K562 (cell line): ENCODE measurements at regions not wholly inside any gene's neighbourhood (a gene's known extent, or its start where the extent isn't known, plus 50 kb on each side); places are given as distances from the start of the nearest gene placed in this dataset.

Source experiments
- ATAC-seq: fragments of 200-7000 bp; cut with Tn5 transposase; 3 replicates; pipeline ENCODE4 v1.9.1; 2020; ENCODE audit warnings: moderate library complexity
- BruUV-seq: library from RNA; stranded (reverse); fragments of 400-500 nt; replicated peaks from 2 replicates; lab custom pipeline; 2021; lab: Mats Ljungman, UMichigan
- CTCF ChIA-PET: fragments of 300-600 bp; formaldehyde crosslinking; extraction: SDS; loops from one replicate; lab custom pipeline; 2021; ENCODE audit warnings: low intra/inter-chr PET ratio; lab: Yijun Ruan, JAX
- POLR2A ChIA-PET: fragments of 300-600, 350-650 bp; sonication (Branson Sonifier 250); formaldehyde crosslinking; extraction: SDS; loops from one replicate; lab custom pipeline; 2021; ENCODE audit warnings: antibody characterized with exemption, inconsistent platforms; lab: Yijun Ruan, JAX
- DNase-seq, 4 experiments: peaks; one replicate each; pipeline versions ENCODE4 v3.0.0 to v3.0.0-alpha.2; 2011 to 2018; ENCODE audit warnings: low spot score in 3 of 4, mixed read lengths in 3 of 4; ENCODE audit errors: extremely low read depth in 1 of 4
- FAIRE-seq: peaks from 2 replicates; lab custom pipeline; 2011; peaks lifted over from hg19 to GRCh38; lab: Jason Lieb, UNC
- H2AFZ ChIP-seq: 2 replicates; pipeline ENCODE4 v1.6.0; 2011; ENCODE audit warnings: low read depth, low read length, control low read depth, inconsistent platforms
- H3K27ac ChIP-seq: fragments of 200-600 bp; 3 replicates; pipeline ENCODE4 v1.8.0; 2011; ENCODE audit warnings: low read depth, mild to moderate bottlenecking, control low read depth, inconsistent platforms, low read length, moderate library complexity, mixed read lengths; ENCODE audit errors: extremely low read depth
- H3K27me3 ChIP-seq, 2 experiments: fragments of 300-600 bp in 1 of 2; 2 replicates in 1 of 2; 3 replicates in 1 of 2; pipeline versions ENCODE4 v1.6.0 to v1.8.0; 2011; ENCODE audit warnings: inconsistent platforms in 2 of 2, low read length in 2 of 2, mild to moderate bottlenecking in 1 of 2, mixed read lengths in 1 of 2, moderate library complexity in 1 of 2; ENCODE audit not compliant: control insufficient read depth in 2 of 2, insufficient read depth in 2 of 2
- H3K36me3 ChIP-seq: fragments of 300-600 bp; 3 replicates; pipeline ENCODE4 v1.8.0; 2011; ENCODE audit warnings: mild to moderate bottlenecking, low read length, inconsistent platforms; ENCODE audit not compliant: control insufficient read depth, insufficient read depth
- H3K4me1 ChIP-seq, 2 experiments: fragments of 200-600 bp in 1 of 2; replicated peaks in 1 of 2; 2 replicates in 1 of 2; 3 replicates in 1 of 2; pipeline versions ENCODE4 v1.5.1 to v1.8.0; 2011; ENCODE audit warnings: inconsistent platforms in 2 of 2, low read length in 2 of 2, mild to moderate bottlenecking in 1 of 2, mixed read lengths in 1 of 2, moderate library complexity in 1 of 2; ENCODE audit not compliant: control insufficient read depth in 2 of 2, insufficient read depth in 2 of 2
- H3K4me2 ChIP-seq: 2 replicates; pipeline ENCODE4 v1.6.1; 2011; ENCODE audit warnings: low read length, control low read depth, inconsistent platforms, mixed read lengths; ENCODE audit not compliant: insufficient read depth
- H3K4me3 ChIP-seq: fragments of 200-600 bp; sonication (generic), shearing (Covaris generic); 2 replicates; pipeline ENCODE4 v1.5.1; 2016; ENCODE audit warnings: control low read depth, inconsistent platforms
- H3K79me2 ChIP-seq: fragments of 200-600 bp; 3 replicates; pipeline ENCODE4 v1.8.0; 2011; ENCODE audit warnings: low read length, inconsistent platforms; ENCODE audit not compliant: control insufficient read depth, insufficient read depth
- H3K9ac ChIP-seq, 2 experiments: 2 replicates each; pipeline versions ENCODE4 v1.6.0 to v1.6.1; 2011; ENCODE audit warnings: low read depth in 2 of 2, low read length in 2 of 2, control low read depth in 1 of 2, inconsistent platforms in 1 of 2, mild to moderate bottlenecking in 1 of 2, mixed read lengths in 1 of 2; ENCODE audit not compliant: insufficient read depth in 1 of 2
- H3K9me1 ChIP-seq: one replicate; pipeline ENCODE4 v1.6.0; 2011; ENCODE audit warnings: inconsistent platforms, mild to moderate bottlenecking, low read length, moderate library complexity; ENCODE audit not compliant: control insufficient read depth, insufficient read depth
- H3K9me3 ChIP-seq: replicated peaks from 2 replicates; pipeline ENCODE4 v1.5.1; 2011; ENCODE audit warnings: low read depth, low read length, inconsistent platforms; ENCODE audit not compliant: control insufficient read depth, insufficient read depth
- H4K20me1 ChIP-seq: replicated peaks from 2 replicates; pipeline ENCODE4 v1.6.1; 2011; ENCODE audit warnings: low read length, inconsistent platforms, mixed read lengths; ENCODE audit not compliant: control insufficient read depth, insufficient read depth
- ADNP ChIP-seq: fragments of 200-800 bp; sonication (Bioruptor generic); IDR thresholded peaks from 2 replicates; pipeline ENCODE4 v1.6.1; 2016; ENCODE audit warnings: missing genetic modification characterization, missing compliant biosample characterization
- DMBX1 ChIP-seq: fragments of 250-450 bp; sonication (Bioruptor Pico); IDR thresholded peaks from 2 replicates; pipeline ENCODE4 v1.8.0; 2022; ENCODE audit warnings: inconsistent platforms, mild to moderate bottlenecking, moderate library complexity, borderline replicate concordance
- ELF4 ChIP-seq: fragments of 450-650 bp; formaldehyde crosslinking; IDR thresholded peaks from 2 replicates; pipeline ENCODE4 v1.4.0; 2022; ENCODE audit warnings: missing genetic modification characterization
- GABPA ChIP-seq: fragments of 200-800 bp; sonication (Bioruptor generic); conservative IDR thresholded peaks from 2 replicates; pipeline ENCODE4 v1.6.1; 2016; ENCODE audit warnings: low read depth, missing genetic modification characterization, missing compliant biosample characterization
- MITF ChIP-seq: IDR thresholded peaks from 2 replicates; pipeline ENCODE4 v1.6.1; 2014; ENCODE audit warnings: antibody characterized with exemption
- NONO ChIP-seq, 2 experiments: fragments of 200-400 bp in 1 of 2; fragments of 450-650 bp in 1 of 2; formaldehyde crosslinking in 1 of 2; IDR thresholded peaks; 2 replicates each; pipeline ENCODE4 v1.6.1; 2017; ENCODE audit warnings: low read depth in 2 of 2, mild to moderate bottlenecking in 2 of 2, moderate library complexity in 2 of 2, low read length in 1 of 2
- PHF20 ChIP-seq: fragments of 450-650 bp; IDR thresholded peaks from 2 replicates; pipeline ENCODE4 v1.6.1; 2018; ENCODE audit not compliant: partially characterized antibody
- PHF8 ChIP-seq: fragments of 200-600 bp; sonication (generic); IDR thresholded peaks from 2 replicates; pipeline ENCODE4 v1.6.1; 2012; ENCODE audit warnings: mixed run types, mild to moderate bottlenecking, inconsistent platforms, low read length, moderate library complexity, borderline replicate concordance
- PURB ChIP-seq: sonication (generic); formaldehyde crosslinking; IDR thresholded peaks from 2 replicates; pipeline ENCODE4 v1.9.0; 2021; ENCODE audit warnings: low read depth, mild to moderate bottlenecking, missing genetic modification reagents
- XRCC4 ChIP-seq: IDR thresholded peaks from one replicate; pipeline ENCODE4 v1.6.1; 2011; ENCODE audit not compliant: insufficient read depth, insufficient read length; ENCODE audit errors: extremely low read depth
- ZEB2 ChIP-seq: fragments of 450-650 bp; IDR thresholded peaks from 2 replicates; pipeline ENCODE4 v1.6.1; 2016
- ZFP1 ChIP-seq: fragments of 450-650 bp; formaldehyde crosslinking; IDR thresholded peaks from 2 replicates; pipeline ENCODE4 v1.4.0; 2020; ENCODE audit warnings: mild to moderate bottlenecking, mixed read lengths
- ZKSCAN1 ChIP-seq: fragments of 150-350 bp; IDR thresholded peaks from 2 replicates; pipeline ENCODE4 v1.6.1; 2016; ENCODE audit warnings: low read depth, low read length
- ZNF133 ChIP-seq: fragments of 250-450 bp; sonication (Bioruptor Pico); IDR thresholded peaks from 2 replicates; pipeline ENCODE4 v1.4.0; 2020; ENCODE audit warnings: mild to moderate bottlenecking
- WGBS: fragments of 100-300 bp; shearing (Covaris generic); methylation state at CpG from one replicate; pipeline ENCODE4 v1.1.6; 2016; ENCODE audit warnings: low coverage, mixed read lengths; ENCODE audit not compliant: insufficient coverage; ENCODE audit errors: missing lambda C conversion rate; 5-methylcytosine and 5-hydroxymethylcytosine counted together
- in situ Hi-C: fragments of 300-500 bp; cut with MboI; formaldehyde crosslinking; loops from 4 replicates; pipeline ENCODE4 v1.15.0; 2018; ENCODE audit warnings: inconsistent platforms, mixed read lengths
- intact Hi-C: fragments of 100-400 bp; cut with micrococcal nuclease; formaldehyde crosslinking; loops from 2 replicates; pipeline ENCODE4 v1.14.2; 2022
- TF ChIP-seq, protein P1 (sequence below): fragments of 250-450 bp; sonication (Bioruptor Pico); IDR thresholded peaks from 2 replicates; pipeline ENCODE4 v1.5.0; 2020; ENCODE audit warnings: mild to moderate bottlenecking
- TF ChIP-seq, protein P2 (sequence below): fragments of 450-650 bp; IDR thresholded peaks from 2 replicates; pipeline ENCODE4 v1.6.1; 2018; ENCODE audit not compliant: partially characterized antibody

DNA sequence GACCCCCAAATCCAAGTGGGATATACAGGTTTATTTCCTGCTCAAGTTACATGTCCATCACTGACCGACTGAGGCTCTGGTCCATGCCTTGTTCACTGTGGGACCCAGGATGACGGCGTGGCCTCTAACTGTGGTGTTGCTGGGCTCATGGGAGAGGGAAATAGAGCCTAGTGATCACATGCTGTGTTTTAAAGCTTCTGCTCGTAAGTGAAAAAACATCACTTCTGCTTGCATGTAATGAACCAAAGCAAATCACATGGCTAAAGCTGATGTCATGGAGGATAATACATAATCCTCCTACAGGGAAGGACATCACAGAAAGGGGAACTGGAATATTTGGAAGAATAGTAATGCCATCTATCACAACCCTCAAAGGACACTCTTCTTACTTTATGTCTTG lies 107.6 kb downstream of the FASLG start:
- FAIRE-seq = no peak
- BruUV-seq = no TSS peak
- no peaks in the 10 kb centered on the region for H4K20me1 ChIP-seq

More for the DNA sequence above, 107.6 kb downstream of the FASLG start:
- H2AFZ ChIP-seq = no peak overlapping the region
- no peak overlapping the region for H3K4me3 ChIP-seq
- H3K27ac ChIP-seq = no peak overlapping the region
- no peak for TF ChIP-seq ADNP
- TF ChIP-seq PHF8 = no peak
- TF ChIP-seq, protein P1, sequence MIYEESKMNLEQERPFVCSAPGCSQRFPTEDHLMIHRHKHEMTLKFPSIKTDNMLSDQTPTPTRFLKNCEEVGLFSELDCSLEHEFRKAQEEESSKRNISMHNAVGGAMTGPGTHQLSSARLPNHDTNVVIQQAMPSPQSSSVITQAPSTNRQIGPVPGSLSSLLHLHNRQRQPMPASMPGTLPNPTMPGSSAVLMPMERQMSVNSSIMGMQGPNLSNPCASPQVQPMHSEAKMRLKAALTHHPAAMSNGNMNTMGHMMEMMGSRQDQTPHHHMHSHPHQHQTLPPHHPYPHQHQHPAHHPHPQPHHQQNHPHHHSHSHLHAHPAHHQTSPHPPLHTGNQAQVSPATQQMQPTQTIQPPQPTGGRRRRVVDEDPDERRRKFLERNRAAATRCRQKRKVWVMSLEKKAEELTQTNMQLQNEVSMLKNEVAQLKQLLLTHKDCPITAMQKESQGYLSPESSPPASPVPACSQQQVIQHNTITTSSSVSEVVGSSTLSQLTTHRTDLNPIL (CRISPR knock-in tag) = no peak
- no peak for TF ChIP-seq ZFP1 (CRISPR knock-in tag)
- TF ChIP-seq PURB (CRISPR knock-in tag) = no peak
- TF ChIP-seq ZNF133 = no peak
- TF ChIP-seq MITF = no peak
- no peak for TF ChIP-seq NONO (IDR thresholded peaks at IDR 0.05; ENCODE audit: low read depth in 2 of 2, low read length in 1 of 2)
- no peak for TF ChIP-seq XRCC4
- no peak for TF ChIP-seq ZKSCAN1
- TF ChIP-seq, protein P2, sequence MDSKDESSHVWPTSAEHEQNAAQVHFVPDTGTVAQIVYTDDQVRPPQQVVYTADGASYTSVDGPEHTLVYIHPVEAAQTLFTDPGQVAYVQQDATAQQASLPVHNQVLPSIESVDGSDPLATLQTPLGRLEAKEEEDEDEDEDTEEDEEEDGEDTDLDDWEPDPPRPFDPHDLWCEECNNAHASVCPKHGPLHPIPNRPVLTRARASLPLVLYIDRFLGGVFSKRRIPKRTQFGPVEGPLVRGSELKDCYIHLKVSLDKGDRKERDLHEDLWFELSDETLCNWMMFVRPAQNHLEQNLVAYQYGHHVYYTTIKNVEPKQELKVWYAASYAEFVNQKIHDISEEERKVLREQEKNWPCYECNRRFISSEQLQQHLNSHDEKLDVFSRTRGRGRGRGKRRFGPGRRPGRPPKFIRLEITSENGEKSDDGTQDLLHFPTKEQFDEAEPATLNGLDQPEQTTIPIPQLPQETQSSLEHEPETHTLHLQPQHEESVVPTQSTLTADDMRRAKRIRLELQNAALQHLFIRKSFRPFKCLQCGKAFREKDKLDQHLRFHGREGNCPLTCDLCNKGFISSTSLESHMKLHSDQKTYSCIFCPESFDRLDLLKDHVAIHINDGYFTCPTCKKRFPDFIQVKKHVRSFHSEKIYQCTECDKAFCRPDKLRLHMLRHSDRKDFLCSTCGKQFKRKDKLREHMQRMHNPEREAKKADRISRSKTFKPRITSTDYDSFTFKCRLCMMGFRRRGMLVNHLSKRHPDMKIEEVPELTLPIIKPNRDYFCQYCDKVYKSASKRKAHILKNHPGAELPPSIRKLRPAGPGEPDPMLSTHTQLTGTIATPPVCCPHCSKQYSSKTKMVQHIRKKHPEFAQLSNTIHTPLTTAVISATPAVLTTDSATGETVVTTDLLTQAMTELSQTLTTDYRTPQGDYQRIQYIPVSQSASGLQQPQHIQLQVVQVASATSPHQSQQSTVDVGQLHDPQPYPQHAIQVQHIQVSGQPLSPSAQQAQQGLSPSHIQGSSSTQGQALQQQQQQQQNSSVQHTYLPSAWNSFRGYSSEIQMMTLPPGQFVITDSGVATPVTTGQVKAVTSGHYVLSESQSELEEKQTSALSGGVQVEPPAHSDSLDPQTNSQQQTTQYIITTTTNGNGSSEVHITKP = no peak
- no peak for TF ChIP-seq PHF20
- no peak for TF ChIP-seq ZEB2
- no peak for TF ChIP-seq ELF4 (CRISPR knock-in tag)
- no peak for TF ChIP-seq DMBX1 (CRISPR knock-in tag)
- TF ChIP-seq GABPA (tag) = no peak
- TF ChIP-seq, all 486 proteins: peak for 0
- in situ Hi-C loops = no loop called here
- H3K36me3 ChIP-seq = no peaks in the 10 kb centered on the region
- no peak for DNase-seq
- ChIA-PET CTCF (no interaction called here), POLR2A (interaction anchor here (0.6 to 1.1 kb wide), 3 partner anchors 9 to 1088 kb away, joined by 3 to 5 read pairs (median 3); no protein-coding TSS in a partner anchor)
- H3K4me1 ChIP-seq = no peaks in the 10 kb centered on the region; a peak in 1 of 5 replicates
- H3K79me2 ChIP-seq = no peaks in the 10 kb centered on the region
- no peak overlapping the region for H3K9ac ChIP-seq
- intact Hi-C loops = no loop called here
- H3K27me3 ChIP-seq = no peaks in the 10 kb centered on the region
- no peaks in the 10 kb centered on the region for H3K9me3 ChIP-seq
- ATAC-seq = no peak
- H3K4me2 ChIP-seq = no peak overlapping the region
- H3K9me1 ChIP-seq = no peaks in the 10 kb centered on the region
- 3% methylated on average over 4 of the region's 4 CpGs for WGBS
